ENCODE measurements at regions not wholly inside any gene's neighbourhood (a gene's known extent, or its start where the extent isn't known, plus 50 kb on each side); places are given as distances from the start of the nearest gene placed in this dataset.

- intact Hi-C loops (cut with DNase I; ENCODE audit: low total_unique reads): no loop called here
- H3K4me3 ChIP-seq (ENCODE audit: low read depth, poor library complexity, severe bottlenecking): no peak overlapping the region
- no peak for TF ChIP-seq POLR2A (IDR thresholded peaks at IDR 0.05)
- TF ChIP-seq, protein P1, sequence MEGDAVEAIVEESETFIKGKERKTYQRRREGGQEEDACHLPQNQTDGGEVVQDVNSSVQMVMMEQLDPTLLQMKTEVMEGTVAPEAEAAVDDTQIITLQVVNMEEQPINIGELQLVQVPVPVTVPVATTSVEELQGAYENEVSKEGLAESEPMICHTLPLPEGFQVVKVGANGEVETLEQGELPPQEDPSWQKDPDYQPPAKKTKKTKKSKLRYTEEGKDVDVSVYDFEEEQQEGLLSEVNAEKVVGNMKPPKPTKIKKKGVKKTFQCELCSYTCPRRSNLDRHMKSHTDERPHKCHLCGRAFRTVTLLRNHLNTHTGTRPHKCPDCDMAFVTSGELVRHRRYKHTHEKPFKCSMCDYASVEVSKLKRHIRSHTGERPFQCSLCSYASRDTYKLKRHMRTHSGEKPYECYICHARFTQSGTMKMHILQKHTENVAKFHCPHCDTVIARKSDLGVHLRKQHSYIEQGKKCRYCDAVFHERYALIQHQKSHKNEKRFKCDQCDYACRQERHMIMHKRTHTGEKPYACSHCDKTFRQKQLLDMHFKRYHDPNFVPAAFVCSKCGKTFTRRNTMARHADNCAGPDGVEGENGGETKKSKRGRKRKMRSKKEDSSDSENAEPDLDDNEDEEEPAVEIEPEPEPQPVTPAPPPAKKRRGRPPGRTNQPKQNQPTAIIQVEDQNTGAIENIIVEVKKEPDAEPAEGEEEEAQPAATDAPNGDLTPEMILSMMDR (IDR thresholded peaks at IDR 0.05): no peak
- no peak for DNase-seq (ENCODE audit: low spot score in 2 of 2)
Observed at GRCh38 chr10:83374741-83375140, 764.6 kb upstream of the GHITM start.

DNA sequence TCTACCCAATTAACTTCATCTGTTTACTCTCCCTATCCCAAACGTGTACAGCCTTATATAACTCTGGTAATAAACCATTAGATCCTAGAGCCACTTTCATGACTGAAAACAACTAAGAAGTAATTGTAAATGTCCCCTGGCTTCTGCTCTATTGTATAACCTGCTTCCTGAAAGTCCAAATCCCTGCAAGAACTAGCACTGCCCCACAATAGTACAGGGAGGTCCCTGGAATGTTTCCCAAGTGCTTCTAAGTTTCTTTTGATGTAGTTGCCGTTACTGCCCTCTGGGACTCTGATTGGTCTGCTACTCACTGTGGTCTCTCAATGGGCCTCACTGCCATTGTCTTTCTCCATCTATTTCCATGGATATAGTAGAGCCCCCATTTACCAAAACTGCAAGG is 764.0 kb upstream of the GHITM start:
- no peak for TF ChIP-seq POLR2A (IDR thresholded peaks at IDR 0.05)
- TF ChIP-seq, protein P1 (IDR thresholded peaks at IDR 0.05): no peak
- no peak overlapping the region for H3K4me3 ChIP-seq (ENCODE audit: low read depth, poor library complexity, severe bottlenecking)
- intact Hi-C loops (cut with DNase I; ENCODE audit: low total_unique reads): no loop called here
- DNase-seq (ENCODE audit: low spot score in 2 of 2): no peak
- WGBS, 2 donors: 54 to 56% methylated on average over 2 of the region's 2 CpGs

- TF ChIP-seq, protein P1 (IDR thresholded peaks at IDR 0.05): no peak
- no peak for TF ChIP-seq POLR2A (IDR thresholded peaks at IDR 0.05)
- H3K4me3 ChIP-seq (ENCODE audit: low read depth, poor library complexity, severe bottlenecking): no peak overlapping the region
- 92 to 100% methylated on average over 1 of the region's 1 CpG for WGBS, 2 donors
- no peak for DNase-seq (ENCODE audit: low spot score in 2 of 2)
- intact Hi-C loops (cut with DNase I; ENCODE audit: low total_unique reads): no loop called here
Observed at GRCh38 chr10:83397806-83398205, 741.5 kb upstream of the GHITM start.

GRCh38 chr10:83410570-83410969 is 728.7 kb upstream of the GHITM start:
- no peak overlapping the region for H3K4me3 ChIP-seq (ENCODE audit: low read depth, poor library complexity, severe bottlenecking)
- no peak for DNase-seq (ENCODE audit: low spot score in 2 of 2)
- 88 to 91% methylated on average over 2 of the region's 2 CpGs for WGBS, 2 donors
- intact Hi-C loops (cut with DNase I; ENCODE audit: low total_unique reads): no loop called here
- no peak for TF ChIP-seq POLR2A (IDR thresholded peaks at IDR 0.05)
- TF ChIP-seq, protein P1 (IDR thresholded peaks at IDR 0.05): no peak

DNA sequence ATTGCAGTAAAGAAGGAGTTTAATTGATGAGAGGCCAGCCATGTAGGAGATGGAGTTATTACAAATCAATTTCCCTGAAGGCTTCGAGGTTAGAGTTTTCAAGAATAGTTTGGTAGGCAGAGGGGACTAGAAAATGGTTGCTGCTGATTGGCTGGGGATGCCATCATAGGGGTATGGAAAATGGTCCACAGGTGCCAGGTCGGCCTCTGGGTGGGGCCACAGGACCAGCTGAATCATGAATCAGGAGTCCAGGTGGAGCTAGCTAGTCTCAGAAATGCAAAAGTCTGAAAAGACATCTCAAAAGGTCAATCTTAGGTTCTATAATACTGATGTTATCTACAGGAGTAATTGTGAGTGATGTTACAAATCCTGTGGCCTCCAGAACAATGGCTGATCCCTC is 714.0 kb upstream of the GHITM start:
- TF ChIP-seq, protein P1 (IDR thresholded peaks at IDR 0.05): no peak
- no peak for TF ChIP-seq POLR2A (IDR thresholded peaks at IDR 0.05)
- no peak for DNase-seq (ENCODE audit: low spot score in 2 of 2)
- no peak overlapping the region for H3K4me3 ChIP-seq (ENCODE audit: low read depth, poor library complexity, severe bottlenecking)
- WGBS, 2 donors: 81 to 85% methylated on average over 2 of the region's 2 CpGs
- intact Hi-C loops (cut with DNase I; ENCODE audit: low total_unique reads): no loop called here

DNA sequence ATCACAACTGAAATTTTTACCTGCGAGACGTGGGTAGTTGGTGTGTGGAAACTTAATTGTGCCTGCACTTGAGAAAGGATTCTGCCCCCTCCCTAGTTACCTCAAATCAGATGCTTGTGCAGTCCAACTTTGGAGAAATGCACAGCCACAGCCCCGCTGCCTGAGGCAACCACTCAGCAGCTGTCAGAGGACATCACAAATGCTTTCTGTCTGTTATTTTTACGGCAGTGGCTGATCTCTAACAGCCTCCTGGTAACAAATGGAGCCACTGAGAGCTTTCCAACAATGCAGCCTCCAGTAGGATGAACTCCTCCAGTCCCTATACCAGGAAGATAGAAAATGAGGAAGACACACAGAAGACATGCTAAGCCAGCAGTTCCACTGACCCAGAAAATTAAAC is 712.2 kb upstream of the GHITM start:
- DNase-seq (ENCODE audit: low spot score in 2 of 2): no peak
- TF ChIP-seq POLR2A (IDR thresholded peaks at IDR 0.05): no peak
- TF ChIP-seq, protein P1 (IDR thresholded peaks at IDR 0.05): no peak
- intact Hi-C loops (cut with DNase I; ENCODE audit: low total_unique reads): no loop called here
- 58 to 61% methylated on average over 4 of the region's 4 CpGs for WGBS, 2 donors
- H3K4me3 ChIP-seq (ENCODE audit: low read depth, poor library complexity, severe bottlenecking): no peak overlapping the region
